ENCODE measurements at regions not wholly inside any gene's neighbourhood (a gene's known extent, or its start where the extent isn't known, plus 50 kb on each side); places are given as distances from the start of the nearest gene placed in this dataset.

- no peak for DNase-seq
- peaks cover 2% of the 10 kb centered on the region for H3K36me3 Mint-ChIP-seq
- ATAC-seq (ENCODE audit: low read depth), result no peak
- H3K4me1 Mint-ChIP-seq, result no peaks in the 10 kb centered on the region
- H3K27me3 Mint-ChIP-seq, result no peaks in the 10 kb centered on the region
- H3K27ac Mint-ChIP-seq, result no peak overlapping the region
- POLR2A ChIA-PET, result no interaction called here
- H3K4me3 Mint-ChIP-seq, result no peak overlapping the region
- peaks cover 3% of the 10 kb centered on the region for H3K9me3 Mint-ChIP-seq
Observed at GRCh38 chr21:24310788-24311187, 1296.5 kb downstream of the MRPL39 start.

GRCh38 chr21:24308183-24308582 lies 1299.1 kb downstream of the MRPL39 start:
- H3K4me1 Mint-ChIP-seq, result peaks cover 6% of the 10 kb centered on the region
- DNase-seq (no peak), ATAC-seq (ENCODE audit: low read depth) (no peak)
- peaks cover 3% of the 10 kb centered on the region for H3K9me3 Mint-ChIP-seq
- no peak overlapping the region for H3K4me3 Mint-ChIP-seq
- peaks cover 2% of the 10 kb centered on the region for H3K36me3 Mint-ChIP-seq
- POLR2A ChIA-PET, result no interaction called here
- no peak overlapping the region for H3K27ac Mint-ChIP-seq
- H3K27me3 Mint-ChIP-seq, result no peaks in the 10 kb centered on the region

- Mint-ChIP-seq H3K27me3 (no peaks in the 10 kb centered on the region), H3K4me1 (peaks cover 6% of the 10 kb centered on the region)
- no peak for ATAC-seq (ENCODE audit: low read depth)
Observed at GRCh38 chr21:24302400-24302799, 1304.9 kb downstream of the MRPL39 start.

GRCh38 chr21:24298040-24298439 lies 1309.2 kb downstream of the MRPL39 start:
- Mint-ChIP-seq H3K27ac (no peak overlapping the region), H3K4me3 (no peak overlapping the region), H3K9me3 (no peaks in the 10 kb centered on the region), H3K4me1 (no peaks in the 10 kb centered on the region), H3K36me3 (no peaks in the 10 kb centered on the region), H3K27me3 (no peaks in the 10 kb centered on the region)
- DNase-seq (no peak), ATAC-seq (ENCODE audit: low read depth) (no peak)
- POLR2A ChIA-PET, result no interaction called here

More at GRCh38 chr21:24302400-24302799, 1304.9 kb downstream of the MRPL39 start:
- DNase-seq, result no peak
- Mint-ChIP-seq H3K4me3 (no peak overlapping the region), H3K36me3 (no peaks in the 10 kb centered on the region), H3K27ac (no peak overlapping the region), H3K9me3 (no peaks in the 10 kb centered on the region)
- POLR2A ChIA-PET, result no interaction called here

GRCh38 chr21:24294171-24294570 lies 1313.1 kb downstream of the MRPL39 start:
- ATAC-seq (ENCODE audit: low read depth) (no peak), DNase-seq (no peak)
- no peak overlapping the region for H3K4me3 Mint-ChIP-seq
- H3K9me3 Mint-ChIP-seq, result no peaks in the 10 kb centered on the region
- H3K27ac Mint-ChIP-seq, result no peak overlapping the region
- H3K27me3 Mint-ChIP-seq, result no peaks in the 10 kb centered on the region
- H3K36me3 Mint-ChIP-seq, result no peaks in the 10 kb centered on the region
- peaks cover 8% of the 10 kb centered on the region for H3K4me1 Mint-ChIP-seq
- POLR2A ChIA-PET, result no interaction called here

- peak; percentile 60 for DNase-seq
- peak; percentile 99 for ATAC-seq (ENCODE audit: low read depth)
- Mint-ChIP-seq H3K27ac (peak overlapping the region; percentile 91), H3K27me3 (no peaks in the 10 kb centered on the region), H3K9me3 (no peaks in the 10 kb centered on the region), H3K4me3 (peak overlapping the region; percentile 83), H3K4me1 (peaks cover 8% of the 10 kb centered on the region), H3K36me3 (no peaks in the 10 kb centered on the region)
- POLR2A ChIA-PET, result no interaction called here
Observed at GRCh38 chr21:24290151-24290833, 1317.0 kb downstream of the MRPL39 start.

GRCh38 chr21:24289539-24289938 lies 1317.7 kb downstream of the MRPL39 start:
- POLR2A ChIA-PET, result no interaction called here
- ATAC-seq (ENCODE audit: low read depth), result no peak
- Mint-ChIP-seq H3K27ac (no peak overlapping the region), H3K9me3 (no peaks in the 10 kb centered on the region), H3K36me3 (no peaks in the 10 kb centered on the region), H3K27me3 (no peaks in the 10 kb centered on the region), H3K4me3 (no peak overlapping the region), H3K4me1 (peaks cover 8% of the 10 kb centered on the region)
- no peak for DNase-seq

- Mint-ChIP-seq H3K9me3 (no peaks in the 10 kb centered on the region), H3K4me1 (no peaks in the 10 kb centered on the region), H3K27me3 (peaks cover 8% of the 10 kb centered on the region), H3K27ac (no peak overlapping the region), H3K4me3 (no peak overlapping the region), H3K36me3 (no peaks in the 10 kb centered on the region)
- DNase-seq (no peak), ATAC-seq (ENCODE audit: low read depth) (no peak)
- POLR2A ChIA-PET, result no interaction called here
Observed at GRCh38 chr21:24280596-24280995, 1326.7 kb downstream of the MRPL39 start.

- ATAC-seq (ENCODE audit: low read depth), result no peak
- Mint-ChIP-seq H3K36me3 (no peaks in the 10 kb centered on the region), H3K4me3 (no peak overlapping the region), H3K9me3 (no peaks in the 10 kb centered on the region), H3K27me3 (peaks cover 8% of the 10 kb centered on the region), H3K4me1 (no peaks in the 10 kb centered on the region), H3K27ac (no peak overlapping the region)
- no peak for DNase-seq
- POLR2A ChIA-PET, result no interaction called here
Observed at GRCh38 chr21:24278711-24279110, 1328.6 kb downstream of the MRPL39 start.

GRCh38 chr21:24276204-24276603 lies 1331.1 kb downstream of the MRPL39 start:
- Mint-ChIP-seq H3K9me3 (no peaks in the 10 kb centered on the region), H3K4me1 (peaks cover 4% of the 10 kb centered on the region), H3K27me3 (peaks cover 8% of the 10 kb centered on the region), H3K4me3 (no peak overlapping the region), H3K27ac (no peak overlapping the region), H3K36me3 (no peaks in the 10 kb centered on the region)
- no peak for DNase-seq
- ATAC-seq (ENCODE audit: low read depth), result no peak
- POLR2A ChIA-PET, result no interaction called here

- Mint-ChIP-seq H3K9me3 (no peaks in the 10 kb centered on the region), H3K4me3 (no peak overlapping the region), H3K27ac (no peak overlapping the region), H3K4me1 (peaks cover 4% of the 10 kb centered on the region), H3K36me3 (peaks cover 4% of the 10 kb centered on the region), H3K27me3 (peaks cover 8% of the 10 kb centered on the region)
- POLR2A ChIA-PET, result no interaction called here
- ATAC-seq (ENCODE audit: low read depth), result no peak
- no peak for DNase-seq
Observed at GRCh38 chr21:24275616-24276015, 1331.7 kb downstream of the MRPL39 start.

- Mint-ChIP-seq H3K9me3 (no peaks in the 10 kb centered on the region), H3K27me3 (peaks cover 5% of the 10 kb centered on the region), H3K4me3 (no peak overlapping the region), H3K4me1 (peaks cover 4% of the 10 kb centered on the region), H3K36me3 (peaks cover 4% of the 10 kb centered on the region), H3K27ac (no peak overlapping the region)
- POLR2A ChIA-PET, result no interaction called here
- no peak for ATAC-seq (ENCODE audit: low read depth)
- no peak for DNase-seq
Observed at GRCh38 chr21:24272521-24272938, 1334.8 kb downstream of the MRPL39 start.

GRCh38 chr21:24265987-24266386 lies 1341.3 kb downstream of the MRPL39 start:
- ATAC-seq (ENCODE audit: low read depth) (no peak), DNase-seq (no peak)
- no peak overlapping the region for H3K4me3 Mint-ChIP-seq
- H3K4me1 Mint-ChIP-seq, result no peaks in the 10 kb centered on the region
- no peaks in the 10 kb centered on the region for H3K27me3 Mint-ChIP-seq
- H3K9me3 Mint-ChIP-seq, result no peaks in the 10 kb centered on the region
- POLR2A ChIA-PET, result no interaction called here
- H3K27ac Mint-ChIP-seq, result no peak overlapping the region
- peaks cover 4% of the 10 kb centered on the region for H3K36me3 Mint-ChIP-seq

- no peaks in the 10 kb centered on the region for H3K36me3 Mint-ChIP-seq
- H3K27me3 Mint-ChIP-seq, result no peaks in the 10 kb centered on the region
- ATAC-seq (ENCODE audit: low read depth) (no peak), DNase-seq (no peak)
- H3K4me1 Mint-ChIP-seq, result peaks cover 6% of the 10 kb centered on the region
- no peak overlapping the region for H3K27ac Mint-ChIP-seq
- no peak overlapping the region for H3K4me3 Mint-ChIP-seq
- POLR2A ChIA-PET, result no interaction called here
- no peaks in the 10 kb centered on the region for H3K9me3 Mint-ChIP-seq
Observed at GRCh38 chr21:24260751-24261150, 1346.5 kb downstream of the MRPL39 start.

GRCh38 chr21:24259241-24259640 lies 1348.0 kb downstream of the MRPL39 start:
- Mint-ChIP-seq H3K27ac (no peak overlapping the region), H3K4me1 (peaks cover 8% of the 10 kb centered on the region), H3K27me3 (no peaks in the 10 kb centered on the region), H3K4me3 (no peak overlapping the region), H3K9me3 (no peaks in the 10 kb centered on the region), H3K36me3 (no peaks in the 10 kb centered on the region)
- POLR2A ChIA-PET, result no interaction called here
- ATAC-seq (ENCODE audit: low read depth) (no peak), DNase-seq (no peak)

Measured in activated naive CD8-positive, alpha-beta T cell treated with anti-CD3 and anti-CD28 coated beads, Interleukin-2, amount 10 ng/mL, durations not matched to agents 7 days and 5 days (primary cell).